ENCODE measurements at regions not wholly inside any gene's neighbourhood (a gene's known extent, or its start where the extent isn't known, plus 50 kb on each side); places are given as distances from the start of the nearest gene placed in this dataset.

- TF ChIP-seq, protein P1, sequence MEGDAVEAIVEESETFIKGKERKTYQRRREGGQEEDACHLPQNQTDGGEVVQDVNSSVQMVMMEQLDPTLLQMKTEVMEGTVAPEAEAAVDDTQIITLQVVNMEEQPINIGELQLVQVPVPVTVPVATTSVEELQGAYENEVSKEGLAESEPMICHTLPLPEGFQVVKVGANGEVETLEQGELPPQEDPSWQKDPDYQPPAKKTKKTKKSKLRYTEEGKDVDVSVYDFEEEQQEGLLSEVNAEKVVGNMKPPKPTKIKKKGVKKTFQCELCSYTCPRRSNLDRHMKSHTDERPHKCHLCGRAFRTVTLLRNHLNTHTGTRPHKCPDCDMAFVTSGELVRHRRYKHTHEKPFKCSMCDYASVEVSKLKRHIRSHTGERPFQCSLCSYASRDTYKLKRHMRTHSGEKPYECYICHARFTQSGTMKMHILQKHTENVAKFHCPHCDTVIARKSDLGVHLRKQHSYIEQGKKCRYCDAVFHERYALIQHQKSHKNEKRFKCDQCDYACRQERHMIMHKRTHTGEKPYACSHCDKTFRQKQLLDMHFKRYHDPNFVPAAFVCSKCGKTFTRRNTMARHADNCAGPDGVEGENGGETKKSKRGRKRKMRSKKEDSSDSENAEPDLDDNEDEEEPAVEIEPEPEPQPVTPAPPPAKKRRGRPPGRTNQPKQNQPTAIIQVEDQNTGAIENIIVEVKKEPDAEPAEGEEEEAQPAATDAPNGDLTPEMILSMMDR (IDR thresholded peaks at IDR 0.05; ENCODE audit: low read length), result no peak
- TF ChIP-seq EZH2 (IDR thresholded peaks at IDR 0.05; ENCODE audit: borderline replicate concordance, low read length), result no peak
Measured at GRCh38 chr12:4133029-4133428, 140.5 kb upstream of the CCND2 start.

All from OCI-LY1 (cell line).